ENCODE measurements at regions not wholly inside any gene's neighbourhood (a gene's known extent, or its start where the extent isn't known, plus 50 kb on each side); places are given as distances from the start of the nearest gene placed in this dataset.

DNA sequence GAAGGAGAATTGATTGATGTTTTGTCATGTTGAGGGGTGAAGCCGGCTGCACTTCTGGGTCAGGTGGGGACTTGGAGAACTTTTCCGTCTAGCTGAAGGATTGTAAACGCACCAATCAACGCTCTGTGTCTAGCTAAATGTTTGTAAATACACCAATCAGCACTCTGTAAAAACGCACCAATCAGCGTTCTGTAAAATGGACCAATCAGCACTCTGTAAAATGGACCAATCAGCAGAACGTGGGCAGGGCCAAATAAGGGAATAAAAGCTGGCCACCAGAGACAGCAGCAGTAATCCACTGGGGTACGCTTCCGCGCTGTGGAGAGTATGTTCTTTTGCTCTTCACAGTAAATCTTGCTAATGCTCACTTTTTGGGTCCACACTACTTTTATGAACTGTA lies 384.1 kb downstream of the FOXG1 start (continued):
- TF ChIP-seq SNAI2 (CRISPR knock-in tag; IDR thresholded peaks at IDR 0.05) (no peak), TOX (CRISPR knock-in tag; IDR thresholded peaks at IDR 0.05; ENCODE audit: borderline replicate concordance) (no peak)

DNA sequence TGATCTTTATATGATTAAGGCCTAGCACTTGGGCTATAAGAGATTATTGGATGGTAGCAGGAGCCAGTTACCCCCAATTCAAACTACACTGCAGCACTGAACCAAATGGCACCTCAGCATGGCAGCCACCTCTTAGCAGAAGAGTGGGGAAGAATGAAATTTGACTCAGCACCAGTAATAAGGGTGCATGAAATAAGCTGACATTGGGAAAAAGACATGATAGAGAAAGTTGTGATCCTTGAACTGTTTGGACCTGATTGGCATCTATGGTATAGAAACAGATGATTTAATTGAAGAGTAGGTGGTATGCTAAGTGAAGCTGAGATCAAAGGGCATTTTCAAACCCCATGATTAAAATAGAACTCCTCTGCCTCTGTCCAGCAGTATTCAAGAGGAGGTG lies 389.5 kb downstream of the FOXG1 start:
- ATAC-seq = no peak
- no peak for TF ChIP-seq ZNF70 (CRISPR knock-in tag; IDR thresholded peaks at IDR 0.05)
- TF ChIP-seq ZNF8 (CRISPR knock-in tag; IDR thresholded peaks at IDR 0.05) = no peak
- TF ChIP-seq RARB (CRISPR knock-in tag; IDR thresholded peaks at IDR 0.05) = no peak
- no peak for TF ChIP-seq GLIS3 (CRISPR knock-in tag; IDR thresholded peaks at IDR 0.05)
- TF ChIP-seq OSR1 (CRISPR knock-in tag; IDR thresholded peaks at IDR 0.05) = no peak
- no peak for TF ChIP-seq BACH2 (CRISPR knock-in tag; IDR thresholded peaks at IDR 0.05; ENCODE audit: borderline replicate concordance)

- TF ChIP-seq CREB5 (CRISPR knock-in tag; IDR thresholded peaks at IDR 0.05; ENCODE audit: low read depth) (no peak), ARNTL (CRISPR knock-in tag; IDR thresholded peaks at IDR 0.05; ENCODE audit: borderline replicate concordance, low read depth) (no peak), BACH2 (CRISPR knock-in tag; IDR thresholded peaks at IDR 0.05; ENCODE audit: borderline replicate concordance) (no peak), SNAI2 (CRISPR knock-in tag; IDR thresholded peaks at IDR 0.05) (no peak), CSDC2 (CRISPR knock-in tag; IDR thresholded peaks at IDR 0.05) (no peak)
- TF ChIP-seq, protein P1, sequence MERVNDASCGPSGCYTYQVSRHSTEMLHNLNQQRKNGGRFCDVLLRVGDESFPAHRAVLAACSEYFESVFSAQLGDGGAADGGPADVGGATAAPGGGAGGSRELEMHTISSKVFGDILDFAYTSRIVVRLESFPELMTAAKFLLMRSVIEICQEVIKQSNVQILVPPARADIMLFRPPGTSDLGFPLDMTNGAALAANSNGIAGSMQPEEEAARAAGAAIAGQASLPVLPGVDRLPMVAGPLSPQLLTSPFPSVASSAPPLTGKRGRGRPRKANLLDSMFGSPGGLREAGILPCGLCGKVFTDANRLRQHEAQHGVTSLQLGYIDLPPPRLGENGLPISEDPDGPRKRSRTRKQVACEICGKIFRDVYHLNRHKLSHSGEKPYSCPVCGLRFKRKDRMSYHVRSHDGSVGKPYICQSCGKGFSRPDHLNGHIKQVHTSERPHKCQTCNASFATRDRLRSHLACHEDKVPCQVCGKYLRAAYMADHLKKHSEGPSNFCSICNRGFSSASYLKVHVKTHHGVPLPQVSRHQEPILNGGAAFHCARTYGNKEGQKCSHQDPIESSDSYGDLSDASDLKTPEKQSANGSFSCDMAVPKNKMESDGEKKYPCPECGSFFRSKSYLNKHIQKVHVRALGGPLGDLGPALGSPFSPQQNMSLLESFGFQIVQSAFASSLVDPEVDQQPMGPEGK (CRISPR knock-in tag; IDR thresholded peaks at IDR 0.05; ENCODE audit: borderline replicate concordance) = no peak
- ATAC-seq = no peak
These were observed 395.0 kb downstream of the FOXG1 start for GRCh38 chr14:29161593-29161992.

DNA sequence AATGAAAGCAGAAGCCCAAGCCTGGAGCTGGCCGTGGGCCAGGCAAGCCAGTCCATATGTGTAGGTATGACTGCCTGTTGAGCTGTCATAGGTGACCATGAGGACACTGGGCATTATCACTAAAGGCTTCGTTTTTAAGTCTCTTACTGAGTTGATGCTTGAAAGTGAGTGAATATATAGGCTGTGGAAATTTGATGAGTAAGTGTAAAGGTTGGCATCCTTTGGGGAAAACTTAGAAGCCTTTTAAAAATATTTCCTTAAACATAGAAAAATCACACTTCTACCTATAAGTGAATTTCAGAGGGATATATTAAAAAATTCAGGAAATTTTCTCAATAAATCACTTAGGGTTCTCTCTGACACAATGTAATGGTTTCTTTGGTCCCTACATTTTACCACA lies 396.5 kb downstream of the FOXG1 start:
- no peak for ATAC-seq
- TF ChIP-seq ESRRG (CRISPR knock-in tag; IDR thresholded peaks at IDR 0.05) (no peak), ARNTL (CRISPR knock-in tag; IDR thresholded peaks at IDR 0.05; ENCODE audit: borderline replicate concordance, low read depth) (no peak)

DNA sequence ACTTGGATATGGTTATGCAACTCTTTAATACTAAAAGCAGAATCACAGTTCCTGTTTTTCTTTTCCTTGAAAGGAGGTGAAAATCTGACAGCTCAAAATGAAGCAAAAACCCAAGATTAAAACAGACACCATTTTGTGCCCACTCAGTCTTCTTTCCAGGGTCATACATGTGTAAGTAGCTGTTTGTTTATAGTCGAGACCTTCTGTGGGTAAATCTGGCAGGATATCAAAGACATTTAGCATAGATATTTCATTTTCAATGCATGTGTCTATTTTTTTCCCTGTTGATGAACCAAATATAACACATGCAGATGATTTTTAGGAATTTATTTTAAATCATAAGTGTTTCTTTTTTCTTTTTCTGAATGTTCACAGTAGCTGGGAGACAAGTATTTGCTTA lies 398.8 kb downstream of the FOXG1 start:
- TF ChIP-seq ZNF8 (CRISPR knock-in tag; IDR thresholded peaks at IDR 0.05) (no peak), ARNTL (CRISPR knock-in tag; IDR thresholded peaks at IDR 0.05; ENCODE audit: borderline replicate concordance, low read depth) (no peak), OSR1 (CRISPR knock-in tag; IDR thresholded peaks at IDR 0.05) (no peak), ZFP30 (CRISPR knock-in tag; IDR thresholded peaks at IDR 0.05) (no peak), BACH2 (CRISPR knock-in tag; IDR thresholded peaks at IDR 0.05; ENCODE audit: borderline replicate concordance) (no peak), CREB5 (CRISPR knock-in tag; IDR thresholded peaks at IDR 0.05; ENCODE audit: low read depth) (no peak), POU6F1 (CRISPR knock-in tag; IDR thresholded peaks at IDR 0.05; ENCODE audit: borderline replicate concordance, low read depth) (no peak), TSHZ2 (CRISPR knock-in tag; IDR thresholded peaks at IDR 0.05) (no peak), GLIS3 (CRISPR knock-in tag; IDR thresholded peaks at IDR 0.05) (no peak), TCF4 (CRISPR knock-in tag; IDR thresholded peaks at IDR 0.05; ENCODE audit: borderline replicate concordance) (no peak), PPARA (CRISPR knock-in tag; IDR thresholded peaks at IDR 0.05; ENCODE audit: borderline replicate concordance) (no peak)
- TF ChIP-seq, protein P1 (CRISPR knock-in tag; IDR thresholded peaks at IDR 0.05; ENCODE audit: borderline replicate concordance) = no peak
- no peak for ATAC-seq
